HG02678 (cell line): ENCODE measurements at regions not wholly inside any gene's neighbourhood (a gene's known extent, or its start where the extent isn't known, plus 50 kb on each side); places are given as distances from the start of the nearest gene placed in this dataset.

Source experiments
- ATAC-seq: cut with Tn5 transposase; IDR thresholded peaks from one replicate; pipeline ENCODE4 v1.9.1; 2021; ENCODE audit warnings: mild to moderate bottlenecking, moderate library complexity; ENCODE audit not compliant: unreplicated experiment

DNA sequence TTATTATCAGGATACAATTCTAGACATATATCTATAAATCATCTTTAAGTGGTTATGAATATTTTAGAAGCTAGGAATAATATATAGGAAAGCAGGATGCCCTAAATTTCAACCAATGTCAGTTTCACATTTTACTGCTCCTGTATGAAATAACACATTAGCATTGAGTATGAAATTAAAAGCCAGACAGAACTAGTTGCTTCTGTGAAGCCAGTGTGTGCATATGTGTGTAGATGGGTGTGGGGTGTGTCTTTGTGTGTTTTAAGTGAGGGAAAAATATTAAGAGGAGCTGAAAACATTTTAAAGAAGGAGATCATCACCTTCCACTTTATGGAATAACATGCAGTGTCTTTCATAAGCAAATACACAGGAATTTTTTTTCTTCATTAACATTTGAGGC lies 271.4 kb upstream of the RORA start:
- ATAC-seq, result no peak

DNA sequence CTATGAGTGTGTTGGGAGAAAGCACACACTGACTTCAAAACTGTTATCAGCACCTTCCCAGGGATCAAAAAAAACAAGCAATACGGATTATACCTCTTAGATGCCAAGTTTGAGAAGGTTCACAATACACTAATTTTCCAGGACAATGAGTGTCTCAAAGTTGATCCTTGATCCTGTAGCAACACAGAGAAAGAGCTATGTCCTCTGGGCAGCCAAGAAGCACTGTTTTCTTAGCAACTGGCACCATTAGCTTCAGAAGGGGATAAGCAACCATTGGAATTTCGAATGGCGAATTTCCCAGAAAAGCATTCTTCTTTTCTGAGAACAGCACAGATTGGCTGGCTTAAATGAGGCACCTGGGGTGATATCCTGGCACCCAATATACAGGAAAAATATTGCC lies 270.3 kb upstream of the RORA start:
- ATAC-seq, result no peak

DNA sequence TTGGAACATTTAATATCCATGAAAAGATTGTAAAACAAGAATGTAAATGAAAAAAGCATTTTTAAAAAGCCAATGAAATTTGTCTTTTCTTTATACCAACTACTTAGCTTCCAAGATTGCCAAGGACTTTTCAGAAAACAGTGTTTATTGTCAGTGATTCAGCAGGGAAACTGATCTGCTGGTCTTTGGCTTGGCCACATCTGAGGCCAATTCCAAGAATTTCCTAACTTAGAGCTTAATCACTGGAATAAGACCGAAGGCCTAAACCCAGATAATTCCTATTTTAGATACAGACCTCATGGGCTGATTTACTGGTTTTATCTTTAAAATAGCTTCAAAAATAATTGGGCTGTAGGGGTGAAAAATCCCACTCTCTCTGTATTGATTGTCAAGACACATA lies 260.5 kb upstream of the RORA start:
- ATAC-seq, result no peak

DNA sequence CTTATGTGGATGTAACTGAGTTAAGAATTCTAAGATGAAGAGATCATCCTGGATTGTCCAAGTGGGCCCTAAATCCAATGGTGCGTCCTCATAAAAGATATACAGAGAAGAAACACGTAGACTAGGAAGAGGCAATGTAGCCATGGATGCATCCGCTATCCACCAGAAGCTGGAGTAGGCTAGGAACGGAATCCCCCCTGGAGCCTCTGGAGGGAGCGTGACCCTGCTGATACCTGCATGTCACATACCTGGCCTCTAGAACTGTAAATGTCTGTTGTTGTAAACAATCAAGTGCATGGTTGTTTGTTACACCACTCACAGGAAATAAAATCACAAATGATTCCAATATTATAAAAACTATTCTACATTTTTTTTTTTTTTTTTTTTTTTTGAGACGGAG lies 254.5 kb upstream of the RORA start:
- ATAC-seq, result no peak

DNA sequence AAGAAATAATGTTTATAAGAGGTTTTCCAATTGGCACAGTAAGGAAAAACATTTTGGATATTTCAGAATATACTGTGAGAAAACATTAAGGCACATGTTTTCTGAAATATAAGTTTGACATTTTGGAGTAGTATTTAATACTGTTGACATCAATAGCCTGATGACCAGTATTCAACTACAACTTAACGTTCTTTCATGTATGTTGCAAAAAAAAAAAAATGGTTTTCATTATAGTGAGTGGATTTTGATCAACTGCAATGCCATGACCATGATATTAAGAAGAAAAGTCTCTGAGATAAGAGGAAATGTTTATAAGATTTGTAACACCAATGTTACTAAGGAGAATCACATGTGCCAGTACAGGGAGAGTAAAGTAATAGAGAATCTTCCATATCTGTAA lies 252.8 kb upstream of the RORA start:
- ATAC-seq, result no peak

DNA sequence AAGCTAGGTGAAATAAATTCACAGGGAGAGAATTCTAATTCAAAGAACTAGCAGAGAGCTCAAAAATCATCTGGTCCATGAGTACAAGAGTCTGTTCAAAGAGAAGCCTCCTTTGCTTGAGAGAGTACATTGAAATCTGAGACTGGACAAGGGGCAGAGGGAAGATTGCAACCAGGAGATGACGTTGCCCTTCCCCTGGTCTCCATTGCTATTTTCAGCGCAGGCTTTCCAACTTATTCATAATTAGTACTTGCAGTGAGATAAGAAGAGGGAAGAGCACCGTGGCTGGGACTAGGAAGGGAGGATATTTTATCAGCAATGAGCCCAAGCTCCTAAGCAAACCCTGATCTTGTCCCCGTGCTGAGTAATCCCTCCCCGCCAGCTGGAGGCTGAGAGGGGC lies 251.8 kb upstream of the RORA start:
- no peak for ATAC-seq

DNA sequence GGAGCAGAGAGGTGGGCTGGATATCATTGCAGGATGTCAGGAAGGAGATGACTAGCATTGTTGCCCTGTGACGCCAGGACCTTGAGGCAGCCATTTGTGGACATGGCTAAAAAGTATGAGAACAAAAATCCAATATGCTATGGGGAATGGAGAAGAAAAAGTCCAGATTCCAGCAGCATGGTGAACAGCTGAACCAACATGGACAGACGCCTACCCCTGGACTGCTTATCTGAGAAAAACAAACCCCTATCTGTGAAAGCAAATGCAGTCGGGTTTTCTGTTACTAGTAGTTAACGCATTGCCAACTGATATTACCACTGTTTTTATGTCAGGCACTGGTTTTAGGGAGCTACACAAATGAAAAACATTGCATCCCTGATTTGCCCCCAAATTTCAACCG lies 251.2 kb upstream of the RORA start:
- ATAC-seq, result no peak

DNA sequence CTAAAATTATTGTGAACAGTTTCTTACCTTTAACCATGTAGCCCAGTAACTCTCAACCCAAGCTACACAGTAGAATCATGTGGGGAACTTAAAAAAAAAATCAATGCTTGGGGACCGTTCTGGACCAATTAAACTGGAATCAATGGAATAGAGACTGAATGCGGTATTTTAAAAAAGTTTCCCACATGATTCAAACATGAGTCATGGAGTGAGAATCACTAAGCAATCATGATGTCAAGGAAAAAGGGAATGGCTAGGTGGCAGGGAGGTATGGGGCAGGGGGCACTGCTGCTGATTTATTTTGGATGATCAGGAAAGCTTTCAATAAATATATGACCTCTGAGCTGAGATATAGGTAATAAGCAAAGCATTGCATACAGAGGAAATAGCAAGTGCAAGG lies 250.5 kb upstream of the RORA start:
- no peak for ATAC-seq

DNA sequence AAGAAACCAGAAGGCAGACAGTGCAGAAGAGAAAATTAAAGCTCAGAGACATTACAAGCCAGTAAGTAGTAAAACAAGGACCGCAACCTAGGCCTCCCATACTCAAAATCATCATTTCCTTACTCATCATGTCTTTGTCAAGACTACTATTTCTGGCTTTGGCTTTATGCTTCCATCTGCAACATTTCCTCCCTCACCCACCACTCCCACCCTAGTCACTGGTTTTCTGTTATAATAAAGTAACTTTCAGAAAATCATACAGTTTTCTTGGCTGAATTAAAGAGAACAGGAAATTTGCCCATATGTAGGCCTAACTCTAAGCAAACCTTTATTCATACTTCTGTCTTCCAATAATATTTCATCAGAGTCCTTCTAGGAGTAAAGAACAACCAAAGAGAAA lies 247.6 kb upstream of the RORA start:
- no peak for ATAC-seq

DNA sequence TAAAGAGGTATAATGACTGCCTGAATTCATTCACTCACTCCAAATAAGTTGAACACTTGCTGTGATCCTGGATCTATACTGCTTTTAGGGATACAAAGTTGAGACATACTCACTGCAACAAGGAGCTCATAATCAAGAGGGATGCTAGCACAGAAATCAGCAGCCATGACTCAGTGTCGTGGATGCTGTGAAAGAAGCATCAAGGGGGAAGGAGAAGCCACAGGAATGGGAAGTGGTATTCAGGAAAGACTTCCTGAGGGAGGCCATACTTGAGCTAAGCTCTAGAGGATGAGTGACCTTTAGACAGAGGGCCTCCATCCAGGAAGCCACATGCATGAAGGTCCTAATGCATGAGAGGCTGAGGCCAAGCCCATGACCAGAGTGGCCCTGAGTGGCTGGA lies 245.7 kb upstream of the RORA start:
- no peak for ATAC-seq

DNA sequence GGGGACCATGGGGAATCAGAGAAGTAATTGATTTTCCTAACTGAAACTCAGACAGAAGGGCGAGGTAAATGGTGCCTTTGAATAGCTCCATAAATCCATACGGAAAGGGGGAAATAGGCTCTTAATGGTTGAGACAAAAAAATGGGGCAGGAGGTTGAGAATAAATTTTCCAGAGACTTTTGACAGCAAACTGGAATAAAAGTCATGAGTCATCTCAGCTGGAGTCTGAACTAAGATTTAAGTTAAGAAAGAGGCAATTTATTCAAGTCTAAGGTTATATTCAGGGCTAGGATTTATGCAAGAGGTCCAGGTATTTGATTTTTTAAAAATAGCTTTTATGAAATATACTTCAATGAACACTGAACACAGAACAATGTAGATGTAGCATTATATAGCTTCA lies 238.7 kb upstream of the RORA start:
- no peak for ATAC-seq

DNA sequence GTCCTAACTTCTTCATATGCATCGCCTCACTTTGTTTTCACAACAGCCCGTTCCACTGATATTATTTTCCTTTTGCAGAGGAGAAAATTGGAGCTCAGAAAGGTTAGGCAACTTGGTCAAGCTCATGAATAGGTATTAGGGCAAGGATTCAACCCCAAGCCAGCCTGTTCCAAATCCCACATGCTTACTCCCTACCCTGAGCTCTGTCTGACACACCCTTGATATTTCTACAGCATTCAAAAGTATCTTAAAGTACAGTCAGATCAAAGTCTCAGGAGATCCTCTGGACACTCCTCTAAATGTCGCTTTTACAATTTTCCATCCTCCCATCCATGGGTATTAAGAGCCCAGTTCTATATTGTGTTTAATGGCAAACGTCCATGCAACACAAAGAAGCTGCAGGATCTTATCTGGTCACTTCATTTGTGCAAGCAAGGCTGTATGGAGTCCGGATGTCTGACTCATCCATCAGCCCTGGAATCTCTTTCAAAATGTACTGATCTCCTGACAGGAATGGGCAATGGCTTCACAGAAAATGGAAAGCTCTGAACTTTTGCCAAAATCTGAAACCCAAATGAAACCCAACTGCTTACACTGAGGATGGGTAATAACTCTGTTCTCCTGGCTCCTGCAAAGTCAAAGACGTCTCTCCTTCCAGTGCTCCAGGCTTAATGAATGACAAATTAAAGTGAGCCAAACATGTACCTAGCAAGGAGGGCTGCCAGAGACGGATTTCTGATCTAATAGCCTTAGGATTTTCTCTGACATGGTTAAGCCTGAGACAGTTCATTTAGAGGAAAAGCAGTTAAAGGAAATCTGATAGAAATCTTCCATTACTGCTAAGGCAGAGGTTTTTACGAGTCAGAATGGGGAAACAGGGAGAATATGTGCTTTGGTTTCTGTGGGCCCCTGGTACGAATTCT lies 230.9 kb upstream of the RORA start:
- ATAC-seq, result no peak

DNA sequence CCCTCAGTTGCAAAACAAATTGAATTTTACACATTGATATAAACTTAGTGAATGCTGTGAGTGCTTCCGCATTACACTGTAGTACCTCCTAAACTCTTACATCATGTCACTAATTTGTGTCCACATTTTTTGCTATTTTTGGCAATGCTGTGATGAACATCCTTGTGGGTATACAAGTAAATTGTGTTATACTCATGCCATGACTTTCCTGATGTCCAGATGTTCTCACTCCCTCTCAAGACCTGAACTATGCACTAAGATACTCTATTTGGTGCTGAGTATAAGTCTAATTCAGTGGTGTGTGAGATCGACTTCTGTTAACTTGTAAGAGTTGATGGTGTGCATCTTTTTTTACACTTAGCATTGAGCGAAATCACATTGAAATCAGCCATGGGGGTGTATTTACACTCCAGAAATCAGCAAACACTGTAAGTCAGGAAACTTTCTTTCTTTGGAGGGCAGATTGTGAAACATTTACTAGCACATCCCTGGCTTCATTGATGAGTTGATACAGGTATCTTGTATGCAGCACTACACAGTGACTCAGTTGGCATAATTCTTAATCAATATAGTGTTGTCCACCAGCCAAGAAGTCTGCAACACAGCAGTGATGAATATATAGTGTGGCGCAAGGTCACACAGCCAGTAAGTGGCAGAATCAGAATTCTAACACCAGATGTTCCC lies 228.1 kb upstream of the RORA start:
- ATAC-seq, result no peak

DNA sequence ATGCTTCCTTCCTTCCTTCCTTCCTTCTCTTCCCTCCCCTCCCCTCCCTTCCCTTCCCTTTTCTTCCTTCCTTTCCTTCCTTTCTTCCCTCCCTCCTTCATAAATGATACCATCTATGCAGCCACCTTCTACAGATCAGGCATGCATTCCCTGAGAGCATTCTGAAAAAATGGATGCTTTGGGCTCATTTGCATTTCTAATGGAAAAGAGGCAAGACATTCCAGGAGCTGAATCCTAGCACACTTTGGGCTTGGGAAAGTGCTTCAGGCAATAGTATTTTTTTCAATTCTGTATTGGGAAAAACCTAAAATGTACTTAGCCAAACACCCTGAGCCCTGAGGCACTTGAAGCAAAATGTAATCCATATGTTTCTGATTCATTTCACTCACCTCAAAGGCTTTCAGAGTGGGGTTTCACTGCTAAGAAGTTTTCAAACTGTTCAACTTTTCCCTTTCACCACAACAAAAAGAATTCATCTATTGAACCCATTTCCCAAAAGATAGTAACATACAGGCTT lies 220.1 kb upstream of the RORA start:
- ATAC-seq, result no peak

DNA sequence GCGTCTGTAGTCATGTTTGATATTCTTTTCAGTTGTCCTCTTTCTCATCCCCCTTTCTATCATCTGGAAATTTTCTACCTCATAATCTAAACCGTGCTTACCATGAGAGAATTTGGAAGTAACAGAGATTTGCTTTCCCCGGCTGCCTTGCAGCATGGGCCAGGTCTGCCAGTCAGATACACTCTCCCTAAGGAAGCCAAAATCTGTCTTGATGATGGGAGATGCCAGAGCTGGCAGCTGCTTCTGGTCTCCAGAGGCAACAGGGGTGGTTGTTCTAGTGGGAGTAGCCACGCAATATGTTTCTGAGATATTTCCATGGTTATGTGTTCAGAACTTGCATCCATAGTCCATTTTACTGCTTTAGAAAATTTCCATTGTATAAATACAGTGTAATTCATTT lies 218.9 kb upstream of the RORA start:
- ATAC-seq, result no peak

DNA sequence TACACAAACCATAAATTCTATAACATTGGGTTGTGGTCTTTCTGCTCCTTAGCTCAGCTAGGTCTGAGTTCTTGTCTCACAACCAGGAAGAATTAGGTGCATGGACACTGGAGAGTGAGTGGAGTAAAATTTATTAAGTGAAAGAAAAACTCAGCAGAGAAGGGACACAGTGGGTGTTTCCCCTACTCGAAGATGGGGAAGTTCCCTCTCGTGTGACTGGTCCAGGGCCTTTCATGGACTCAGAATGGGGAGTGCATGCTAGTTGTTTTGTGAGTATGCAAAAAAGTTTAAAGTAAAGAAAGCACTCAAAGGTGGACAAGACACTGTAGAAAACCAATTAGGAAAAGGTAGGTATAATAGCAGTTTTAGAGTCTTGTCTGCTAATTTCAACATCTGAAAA lies 215.5 kb upstream of the RORA start:
- ATAC-seq, result no peak

DNA sequence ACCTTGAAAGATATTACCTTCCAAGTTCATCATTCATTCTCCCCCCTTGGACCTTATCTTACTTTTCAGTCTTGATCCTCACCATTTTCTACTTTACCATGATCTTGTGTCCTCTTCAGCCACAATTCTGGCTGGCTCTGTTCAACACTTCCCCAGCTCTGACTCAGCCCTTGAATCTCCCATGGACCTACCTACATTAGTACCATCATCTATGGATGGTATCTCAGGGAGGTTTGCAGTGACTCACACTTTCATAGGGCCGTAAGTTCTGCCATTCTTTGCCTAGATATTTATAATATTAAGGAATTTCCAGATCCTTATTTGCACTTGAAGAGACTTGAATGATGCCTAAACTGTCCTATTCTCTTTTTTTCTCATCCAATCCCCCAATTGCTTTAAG lies 213.7 kb upstream of the RORA start:
- no peak for ATAC-seq

DNA sequence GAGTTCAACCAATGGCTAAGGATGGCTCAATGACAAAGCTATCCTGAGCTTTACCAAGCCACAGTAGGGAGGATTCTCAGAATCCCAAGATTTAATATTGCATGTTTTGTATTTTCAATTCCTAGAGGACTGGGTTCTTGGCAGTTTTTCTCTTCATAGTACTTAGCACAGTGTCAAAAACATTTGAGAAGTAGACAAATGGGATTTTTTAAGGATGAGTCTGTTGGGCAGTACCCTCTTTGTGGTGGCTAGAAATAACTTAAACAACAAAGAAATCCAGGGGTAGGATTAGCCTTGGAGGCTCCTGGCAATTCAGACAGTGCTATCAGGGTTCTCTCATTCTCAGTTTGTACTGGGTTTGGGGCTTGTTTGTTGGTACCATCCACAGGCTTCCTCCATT lies 212.8 kb upstream of the RORA start:
- ATAC-seq, result no peak

DNA sequence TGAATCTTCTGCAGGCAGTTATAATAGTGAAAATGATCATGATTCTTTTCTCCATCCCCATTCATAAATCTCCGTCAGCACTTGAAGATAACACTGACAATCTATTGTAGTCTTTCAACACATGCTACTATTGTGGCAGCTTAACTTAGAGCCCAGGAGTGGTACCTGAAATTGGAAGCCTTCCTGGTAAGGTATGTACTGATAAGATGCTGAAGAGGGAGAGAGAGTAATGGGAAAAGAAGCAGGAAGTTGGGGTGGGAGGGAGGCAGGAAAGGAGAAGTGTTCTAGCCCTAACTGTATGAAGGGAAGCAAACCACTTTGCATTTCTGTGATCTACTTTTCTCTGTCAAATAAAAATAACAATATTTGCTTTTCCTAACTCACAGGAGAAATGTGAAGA lies 197.4 kb upstream of the RORA start:
- no peak for ATAC-seq

DNA sequence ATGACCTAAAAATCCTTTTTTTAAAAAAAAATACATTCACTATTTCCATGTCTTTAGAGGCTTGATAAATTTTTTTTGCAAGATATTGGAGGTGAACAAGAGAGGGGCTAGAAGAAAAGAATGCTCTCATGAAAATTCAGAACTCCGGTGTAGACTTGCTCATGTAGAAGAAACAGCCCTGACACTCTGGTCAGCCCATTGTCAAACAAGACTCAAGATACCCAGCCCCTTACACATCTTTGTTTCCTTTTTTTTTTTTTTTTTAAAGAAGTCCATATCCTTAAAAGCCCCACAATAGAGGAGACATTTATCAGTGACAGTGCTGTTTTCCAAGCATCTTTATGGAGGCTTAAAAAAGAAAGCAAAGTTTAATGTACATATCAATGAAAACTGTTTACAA lies 196.8 kb upstream of the RORA start:
- no peak for ATAC-seq

DNA sequence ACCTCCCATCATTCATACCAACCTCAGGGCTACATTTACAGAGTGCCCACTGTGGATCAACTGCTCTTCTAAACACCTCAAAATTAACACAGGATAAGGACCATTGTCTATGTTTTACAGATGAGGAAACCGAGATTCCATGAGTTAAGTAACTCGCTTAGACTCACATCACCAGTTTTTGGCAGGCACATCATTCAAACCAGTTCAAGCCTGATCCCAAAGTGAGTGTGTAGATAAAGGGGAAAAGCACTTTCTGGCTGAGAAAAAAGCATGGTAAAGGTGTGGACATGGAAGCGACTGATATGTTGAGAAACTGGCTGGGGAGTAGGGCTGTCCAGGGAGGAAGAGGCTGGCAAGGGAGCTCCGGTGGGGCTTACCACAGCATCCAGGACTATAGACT lies 193.7 kb upstream of the RORA start:
- no peak for ATAC-seq

DNA sequence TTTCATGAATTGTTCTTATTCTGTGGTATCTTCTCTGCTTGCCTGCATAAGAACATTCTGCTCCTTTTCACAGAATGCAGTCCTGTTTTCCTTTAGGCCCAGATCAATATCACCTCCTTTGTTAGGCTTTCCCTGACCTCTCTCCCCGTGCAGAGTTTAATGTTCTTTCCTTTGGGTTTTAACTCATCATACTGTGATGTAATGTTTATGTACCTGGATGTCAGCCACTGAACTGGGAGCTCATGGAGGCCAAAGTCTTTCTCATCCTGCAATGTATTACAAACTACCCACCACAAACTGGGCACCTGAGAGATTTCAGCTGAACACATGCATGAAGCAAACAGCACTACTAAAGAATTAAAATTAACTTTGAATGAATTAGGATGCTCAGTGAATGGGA lies 192.8 kb upstream of the RORA start:
- ATAC-seq, result no peak
